ENCODE measurements at regions not wholly inside any gene's neighbourhood (a gene's known extent, or its start where the extent isn't known, plus 50 kb on each side); places are given as distances from the start of the nearest gene placed in this dataset.

- no peak for ATAC-seq
- 100% methylated on average over 1 to 2 of the region's 4 CpGs for WGBS, 2 donors (ENCODE audit: low coverage in 1 of 2)
These were observed 357.5 kb downstream of the PPP1R2C start for GRCh38 chrX:42420426-42420825.

DNA sequence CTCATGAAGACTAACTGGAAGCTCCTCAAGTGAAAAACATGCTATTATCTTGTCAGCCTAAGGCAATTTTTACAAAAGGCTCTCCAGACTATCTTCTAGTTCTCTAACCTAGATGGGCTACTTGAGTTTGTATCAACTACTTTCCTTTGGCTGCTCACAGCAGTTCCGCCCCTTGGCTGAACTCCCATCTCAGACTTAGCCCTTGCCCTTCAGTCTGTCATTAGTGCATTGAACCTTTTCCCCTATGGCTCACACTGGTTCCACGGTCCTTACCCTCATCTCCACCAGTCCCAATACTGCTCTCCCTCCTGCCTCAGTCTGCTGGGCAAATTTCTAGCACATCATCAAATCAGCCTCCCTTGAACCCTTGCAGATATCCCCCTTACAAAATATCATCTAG is 362.3 kb downstream of the PPP1R2C start:
- no peak overlapping the region for H3K4me3 ChIP-seq
- no peak for ATAC-seq
- H3K9me3 ChIP-seq: no peaks in the 10 kb centered on the region
- WGBS, 2 donors (ENCODE audit: low coverage in 1 of 2): no CpG with 5 or more reads among the region's 2 CpGs
- H3K4me1 ChIP-seq: no peaks in the 10 kb centered on the region
- TF ChIP-seq CTCF (IDR thresholded peaks at IDR 0.05): no peak
- no peak for TF ChIP-seq POLR2AphosphoS5 (IDR thresholded peaks at IDR 0.05)
- TF ChIP-seq EP300 (IDR thresholded peaks at IDR 0.05): no peak
- TF ChIP-seq POLR2A (IDR thresholded peaks at IDR 0.05): no peak
- H3K27ac ChIP-seq: no peak overlapping the region
- no peaks in the 10 kb centered on the region for H3K36me3 ChIP-seq
- no peaks in the 10 kb centered on the region for H3K27me3 ChIP-seq

More at GRCh38 chrX:42420426-42420825, 357.5 kb downstream of the PPP1R2C start:
- TF ChIP-seq POLR2A (IDR thresholded peaks at IDR 0.05) (no peak), CTCF (IDR thresholded peaks at IDR 0.05) (no peak), POLR2AphosphoS5 (IDR thresholded peaks at IDR 0.05) (no peak), EP300 (IDR thresholded peaks at IDR 0.05) (no peak)
- no peaks in the 10 kb centered on the region for H3K9me3 ChIP-seq
- no peaks in the 10 kb centered on the region for H3K27me3 ChIP-seq
- no peak overlapping the region for H3K4me3 ChIP-seq
- H3K27ac ChIP-seq: no peak overlapping the region
- no peaks in the 10 kb centered on the region for H3K4me1 ChIP-seq
- no peaks in the 10 kb centered on the region for H3K36me3 ChIP-seq

DNA sequence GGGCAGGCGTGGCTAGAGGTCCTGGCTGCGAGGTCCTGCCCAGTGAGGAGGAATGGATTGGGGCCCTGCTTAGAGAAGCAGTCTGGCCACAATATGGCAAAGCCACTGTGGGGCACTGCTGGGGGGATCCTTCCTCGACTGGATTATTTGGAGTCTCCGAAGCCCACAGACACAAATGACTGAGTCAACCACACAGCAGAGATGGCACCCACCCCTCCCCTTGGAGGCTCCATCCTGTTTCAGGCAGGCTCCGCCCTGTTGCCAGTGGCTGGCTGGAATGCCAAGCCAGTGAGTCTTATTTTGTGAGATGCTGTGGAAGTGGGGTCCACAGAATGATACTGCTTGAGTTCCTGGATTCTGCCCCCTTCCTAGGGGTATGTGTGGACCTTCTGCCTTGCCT is 363.9 kb downstream of the PPP1R2C start:
- Histone ChIP-seq H3K4me3 (no peak overlapping the region), H3K36me3 (no peaks in the 10 kb centered on the region), H3K4me1 (no peaks in the 10 kb centered on the region), H3K27ac (no peak overlapping the region), H3K9me3 (no peaks in the 10 kb centered on the region), H3K27me3 (no peaks in the 10 kb centered on the region)
- no peak for ATAC-seq
- TF ChIP-seq CTCF (IDR thresholded peaks at IDR 0.05): no peak
- no peak for TF ChIP-seq EP300 (IDR thresholded peaks at IDR 0.05)
- no peak for TF ChIP-seq POLR2A (IDR thresholded peaks at IDR 0.05)
- TF ChIP-seq POLR2AphosphoS5 (IDR thresholded peaks at IDR 0.05): no peak
- no CpG with 5 or more reads among the region's 5 CpGs for WGBS, 2 donors (ENCODE audit: low coverage in 1 of 2)

DNA sequence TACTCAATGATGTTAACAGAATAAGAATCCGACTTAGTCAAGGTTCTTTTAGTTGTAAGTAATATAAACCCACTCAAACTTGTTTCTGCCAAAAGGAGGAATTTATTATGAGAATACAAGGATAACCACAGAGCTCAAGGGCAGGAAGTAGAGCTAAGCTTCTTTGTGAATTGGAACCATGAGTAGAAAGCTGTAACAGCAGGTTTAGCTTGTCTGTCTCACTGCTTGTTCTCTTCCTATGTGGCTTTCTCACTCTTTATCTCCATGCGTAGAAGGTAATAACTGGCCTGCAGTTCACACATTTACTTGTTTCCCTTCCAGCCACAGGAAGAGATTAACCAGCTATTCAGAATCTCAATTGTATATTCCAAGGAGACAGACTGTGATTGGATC is 378.3 kb downstream of the PPP1R2C start:
- Histone ChIP-seq H3K27me3 (no peaks in the 10 kb centered on the region), H3K4me1 (no peaks in the 10 kb centered on the region), H3K4me3 (no peak overlapping the region), H3K27ac (no peak overlapping the region), H3K36me3 (no peaks in the 10 kb centered on the region), H3K9me3 (no peaks in the 10 kb centered on the region)
- no peak for TF ChIP-seq POLR2A (IDR thresholded peaks at IDR 0.05)
- TF ChIP-seq CTCF (IDR thresholded peaks at IDR 0.05): no peak
- no peak for TF ChIP-seq EP300 (IDR thresholded peaks at IDR 0.05)
- no peak for TF ChIP-seq POLR2AphosphoS5 (IDR thresholded peaks at IDR 0.05)
- WGBS, 2 donors (ENCODE audit: low coverage in 1 of 2): 33 to 67% methylated on average over 1 to 2 of the region's 2 CpGs
- no peak for ATAC-seq

GRCh38 chrX:42398967-42399631 is 378.9 kb downstream of the PPP1R2C start:
- Histone ChIP-seq H3K4me1 (no peaks in the 10 kb centered on the region), H3K4me3 (no peak overlapping the region), H3K9me3 (no peaks in the 10 kb centered on the region), H3K36me3 (no peaks in the 10 kb centered on the region), H3K27me3 (no peaks in the 10 kb centered on the region), H3K27ac (no peak overlapping the region)
- TF ChIP-seq POLR2AphosphoS5 (IDR thresholded peaks at IDR 0.05): no peak
- no peak for TF ChIP-seq EP300 (IDR thresholded peaks at IDR 0.05)
- TF ChIP-seq POLR2A (IDR thresholded peaks at IDR 0.05): no peak
- TF ChIP-seq CTCF (IDR thresholded peaks at IDR 0.05): no peak
- no peak for ATAC-seq
- 73 to 76% methylated on average over 6 to 7 of the region's 8 CpGs for WGBS, 2 donors (ENCODE audit: low coverage in 1 of 2)

All from gastroesophageal sphincter (tissue), 4 donors.